ENCODE measurements at regions not wholly inside any gene's neighbourhood (a gene's known extent, or its start where the extent isn't known, plus 50 kb on each side); places are given as distances from the start of the nearest gene placed in this dataset.

DNA sequence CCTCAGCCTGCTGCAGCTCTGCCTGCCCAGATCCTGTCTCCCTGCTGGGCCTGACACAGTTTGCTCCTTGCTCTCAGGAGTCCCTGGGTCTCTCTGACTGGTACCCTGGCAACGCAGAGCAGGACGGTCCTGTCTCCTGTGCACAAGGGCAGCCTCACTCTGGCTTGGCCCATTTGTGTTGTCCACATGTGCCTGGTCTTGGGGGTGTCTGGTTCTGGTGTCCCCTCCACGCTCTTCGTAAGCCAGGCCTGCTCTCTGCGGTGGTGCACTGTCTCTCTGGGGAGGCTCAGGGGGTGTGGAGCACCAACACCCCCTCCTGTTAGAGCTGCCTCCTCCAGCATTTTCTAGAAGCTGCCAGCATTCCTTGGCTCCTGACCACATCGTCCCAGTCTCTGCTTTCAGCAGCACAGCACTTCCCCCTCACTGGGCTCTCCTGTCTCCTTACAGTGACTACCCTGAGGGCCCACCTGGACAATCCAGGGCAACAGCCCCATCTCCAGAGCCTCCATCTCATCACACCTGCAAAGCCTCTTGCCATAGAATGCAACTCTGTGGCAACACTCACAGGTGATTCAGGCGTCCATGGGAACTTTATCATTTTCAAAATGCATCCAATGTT, 235.6 kb upstream of the HS6ST1 start:
- TF ChIP-seq, protein P1, sequence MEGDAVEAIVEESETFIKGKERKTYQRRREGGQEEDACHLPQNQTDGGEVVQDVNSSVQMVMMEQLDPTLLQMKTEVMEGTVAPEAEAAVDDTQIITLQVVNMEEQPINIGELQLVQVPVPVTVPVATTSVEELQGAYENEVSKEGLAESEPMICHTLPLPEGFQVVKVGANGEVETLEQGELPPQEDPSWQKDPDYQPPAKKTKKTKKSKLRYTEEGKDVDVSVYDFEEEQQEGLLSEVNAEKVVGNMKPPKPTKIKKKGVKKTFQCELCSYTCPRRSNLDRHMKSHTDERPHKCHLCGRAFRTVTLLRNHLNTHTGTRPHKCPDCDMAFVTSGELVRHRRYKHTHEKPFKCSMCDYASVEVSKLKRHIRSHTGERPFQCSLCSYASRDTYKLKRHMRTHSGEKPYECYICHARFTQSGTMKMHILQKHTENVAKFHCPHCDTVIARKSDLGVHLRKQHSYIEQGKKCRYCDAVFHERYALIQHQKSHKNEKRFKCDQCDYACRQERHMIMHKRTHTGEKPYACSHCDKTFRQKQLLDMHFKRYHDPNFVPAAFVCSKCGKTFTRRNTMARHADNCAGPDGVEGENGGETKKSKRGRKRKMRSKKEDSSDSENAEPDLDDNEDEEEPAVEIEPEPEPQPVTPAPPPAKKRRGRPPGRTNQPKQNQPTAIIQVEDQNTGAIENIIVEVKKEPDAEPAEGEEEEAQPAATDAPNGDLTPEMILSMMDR (optimal IDR thresholded peaks at IDR 0.05 in 1 of 3, IDR thresholded peaks at IDR 0.05 in 1 of 3, conservative IDR thresholded peaks at IDR 0.05 in 1 of 3; ENCODE audit: extremely low read depth in 1 of 3, insufficient read depth in 2 of 3, low read length in 3 of 3) = no peak
- TF ChIP-seq EZH2 (IDR thresholded peaks at IDR 0.05; ENCODE audit: low read length) = no peak
